K562 (cell line): ENCODE measurements at regions not wholly inside any gene's neighbourhood (a gene's known extent, or its start where the extent isn't known, plus 50 kb on each side); places are given as distances from the start of the nearest gene placed in this dataset.

Source experiments
- C11orf30 ChIP-seq: fragments of 450-650 bp; IDR thresholded peaks from 2 replicates; pipeline ENCODE4 v1.6.1; 2016; ENCODE audit warnings: low read depth, mild to moderate bottlenecking
- CHCHD3 ChIP-seq: fragments of 250-450 bp; sonication (Bioruptor Pico); IDR thresholded peaks from 2 replicates; pipeline ENCODE4 v2.1.2; 2022; ENCODE audit warnings: mild to moderate bottlenecking
- ETV5 ChIP-seq: sonication (generic); formaldehyde crosslinking; IDR thresholded peaks from 2 replicates; pipeline ENCODE4 v1.4.0; 2020; ENCODE audit warnings: low read depth, mild to moderate bottlenecking, missing genetic modification reagents
- MCM5 ChIP-seq: fragments of 450-650 bp; IDR thresholded peaks from 2 replicates; pipeline ENCODE4 v1.6.1; 2016; ENCODE audit warnings: low read depth
- POLR2A ChIP-seq: fragments of 450-650 bp; conservative IDR thresholded peaks from 2 replicates; pipeline ENCODE4 v1.6.1; 2016
- RFX5 ChIP-seq: IDR thresholded peaks from 2 replicates; pipeline ENCODE4 v1.6.1; 2011; ENCODE audit warnings: low read depth, mild to moderate bottlenecking, improper control_type of control experiment, low read length
- TF ChIP-seq, protein P1 (sequence below): sonication (generic); formaldehyde crosslinking; IDR thresholded peaks from 2 replicates; pipeline ENCODE4 v1.4.0; 2020; ENCODE audit warnings: mild to moderate bottlenecking, missing genetic modification reagents

- TF ChIP-seq ETV5 (no peak), RFX5 (no peak), CHCHD3 (CRISPR knock-in tag) (no peak), C11orf30 (no peak), MCM5 (no peak), POLR2A (no peak)
- TF ChIP-seq, protein P1, sequence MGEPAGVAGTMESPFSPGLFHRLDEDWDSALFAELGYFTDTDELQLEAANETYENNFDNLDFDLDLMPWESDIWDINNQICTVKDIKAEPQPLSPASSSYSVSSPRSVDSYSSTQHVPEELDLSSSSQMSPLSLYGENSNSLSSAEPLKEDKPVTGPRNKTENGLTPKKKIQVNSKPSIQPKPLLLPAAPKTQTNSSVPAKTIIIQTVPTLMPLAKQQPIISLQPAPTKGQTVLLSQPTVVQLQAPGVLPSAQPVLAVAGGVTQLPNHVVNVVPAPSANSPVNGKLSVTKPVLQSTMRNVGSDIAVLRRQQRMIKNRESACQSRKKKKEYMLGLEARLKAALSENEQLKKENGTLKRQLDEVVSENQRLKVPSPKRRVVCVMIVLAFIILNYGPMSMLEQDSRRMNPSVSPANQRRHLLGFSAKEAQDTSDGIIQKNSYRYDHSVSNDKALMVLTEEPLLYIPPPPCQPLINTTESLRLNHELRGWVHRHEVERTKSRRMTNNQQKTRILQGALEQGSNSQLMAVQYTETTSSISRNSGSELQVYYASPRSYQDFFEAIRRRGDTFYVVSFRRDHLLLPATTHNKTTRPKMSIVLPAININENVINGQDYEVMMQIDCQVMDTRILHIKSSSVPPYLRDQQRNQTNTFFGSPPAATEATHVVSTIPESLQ (CRISPR knock-in tag), result no peak
These were observed 107.8 kb upstream of the COL5A2 start for GRCh38 chr2:189287363-189287762.
